CD14-positive monocyte (primary cell): ENCODE measurements at regions not wholly inside any gene's neighbourhood (a gene's known extent, or its start where the extent isn't known, plus 50 kb on each side); places are given as distances from the start of the nearest gene placed in this dataset.

Experiments used
- DNase-seq, 3 donors: peaks; one replicate each; pipeline ENCODE4 v3.0.0-alpha.2; 2011 to 2022
- H2AFZ ChIP-seq: 2 replicates; pipeline ENCODE4 v1.6.0; 2012; ENCODE audit warnings: mild to moderate bottlenecking, low read depth, low read length, inconsistent platforms; ENCODE audit not compliant: insufficient read depth, poor library complexity, severe bottlenecking
- H3K27ac ChIP-seq, 2 donors: 1 replicate in 1 of 2; 2 replicates in 1 of 2; pipeline ENCODE4 v1.5.1; 2012 to 2013; ENCODE audit warnings: low read length in 2 of 2, control low read depth in 1 of 2, inconsistent platforms in 1 of 2, low read depth in 1 of 2, mild to moderate bottlenecking in 1 of 2
- H3K27me3 ChIP-seq, 2 donors: one replicate each; pipeline versions ENCODE4 v1.6.0 to v1.6.1; 2011 to 2013; ENCODE audit warnings: low read length in 2 of 2; ENCODE audit not compliant: control insufficient read depth in 2 of 2, insufficient read depth in 2 of 2
- H3K36me3 ChIP-seq, 2 donors: replicated peaks in 1 of 2; 1 replicate in 1 of 2; 2 replicates in 1 of 2; pipeline versions ENCODE4 v1.5.1 to v1.6.1; 2012 to 2013; ENCODE audit warnings: low read length in 2 of 2, control low read depth in 1 of 2, inconsistent platforms in 1 of 2, mild to moderate bottlenecking in 1 of 2; ENCODE audit not compliant: insufficient read depth in 2 of 2, control insufficient read depth in 1 of 2
- H3K4me1 ChIP-seq, 2 donors: 1 replicate in 1 of 2; 2 replicates in 1 of 2; pipeline versions ENCODE4 v1.5.1 to v1.6.1; 2012 to 2013; ENCODE audit warnings: low read length in 2 of 2, control low read depth in 1 of 2, inconsistent platforms in 1 of 2, mild to moderate bottlenecking in 1 of 2, moderate library complexity in 1 of 2; ENCODE audit not compliant: insufficient read depth in 2 of 2, control insufficient read depth in 1 of 2
- H3K4me2 ChIP-seq: replicated peaks from 2 replicates; pipeline ENCODE3; 2012; ENCODE audit warnings: low read length, moderate library complexity, mild to moderate bottlenecking; ENCODE audit not compliant: poor library complexity, severe bottlenecking; ENCODE audit errors: extremely low read depth
- H3K4me3 ChIP-seq, 3 experiments: fragments of 200-600 bp in 1 of 3; sonication (generic) in 1 of 3; replicated peaks in 1 of 3; 1 replicate in 2 of 3; 2 replicates in 1 of 3; pipeline ENCODE4 v1.5.1; 2011 to 2013; ENCODE audit warnings: low read length in 3 of 3, mild to moderate bottlenecking in 3 of 3, control low read depth in 2 of 3, low read depth in 2 of 3, inconsistent platforms in 1 of 3, moderate library complexity in 1 of 3
- H3K79me2 ChIP-seq: 2 replicates; pipeline ENCODE4 v1.6.0; 2012; ENCODE audit warnings: mild to moderate bottlenecking, control low read depth, inconsistent platforms, low read length, moderate library complexity; ENCODE audit not compliant: insufficient read depth
- H3K9ac ChIP-seq: 2 replicates; pipeline ENCODE4 v1.6.0; 2017; ENCODE audit warnings: low read length, mild to moderate bottlenecking; ENCODE audit not compliant: insufficient read depth, poor library complexity, severe bottlenecking
- H3K9me3 ChIP-seq, 2 donors: replicated peaks in 1 of 2; 1 replicate in 1 of 2; 2 replicates in 1 of 2; pipeline versions ENCODE4 v1.5.1 to v1.6.1; 2012 to 2013; ENCODE audit warnings: low read length in 2 of 2, control low read depth in 1 of 2; ENCODE audit not compliant: control insufficient read depth in 1 of 2, insufficient read depth in 1 of 2
- H4K20me1 ChIP-seq: 2 replicates; pipeline ENCODE4 v1.6.0; 2012; ENCODE audit warnings: mild to moderate bottlenecking, low read length, control low read depth, moderate library complexity; ENCODE audit not compliant: insufficient read depth
- H3K27ac Mint-ChIP-seq, 7 donors: one replicate each; pipeline ENCODE4 v1.8.0; 2020; ENCODE audit warnings: mild to moderate bottlenecking in 7 of 7, mixed read lengths in 7 of 7, moderate library complexity in 6 of 7, inconsistent platforms in 2 of 7
- H3K27me3 Mint-ChIP-seq, 3 donors: one replicate each; pipeline ENCODE4 v1.8.0; 2021 to 2022; ENCODE audit warnings: low read depth in 3 of 3, mild to moderate bottlenecking in 3 of 3, mixed read lengths in 3 of 3, moderate library complexity in 3 of 3, inconsistent platforms in 1 of 3
- H3K36me3 Mint-ChIP-seq, 2 donors: one replicate each; pipeline ENCODE4 v1.8.0; 2020; ENCODE audit warnings: mixed read lengths in 2 of 2, inconsistent platforms in 1 of 2, mild to moderate bottlenecking in 1 of 2
- H3K4me1 Mint-ChIP-seq: one replicate; pipeline ENCODE4 v1.8.0; 2020; ENCODE audit warnings: mild to moderate bottlenecking, mixed read lengths
- H3K4me3 Mint-ChIP-seq, 2 donors: one replicate each; pipeline ENCODE4 v1.8.0; 2020; ENCODE audit warnings: mild to moderate bottlenecking in 2 of 2, mixed read lengths in 2 of 2, moderate library complexity in 1 of 2
- H3K9me3 Mint-ChIP-seq, 7 donors: one replicate each; pipeline ENCODE4 v1.8.0; 2020 to 2022; ENCODE audit warnings: mixed read lengths in 7 of 7, mild to moderate bottlenecking in 6 of 7, moderate library complexity in 6 of 7, inconsistent platforms in 2 of 7
- WGBS: methylation state at CpG from one replicate; pipeline ENCODE4 v1.1.5; 2013; ENCODE audit warnings: missing lambda C conversion rate; ENCODE audit not compliant: insufficient coverage; 5-methylcytosine and 5-hydroxymethylcytosine counted together
- intact Hi-C, 2 donors: fragments of 100-400 bp; cut with micrococcal nuclease; formaldehyde crosslinking; loops; one replicate each; pipeline versions ENCODE4 v1.15.0 to v1.15.1; 2023
- TF ChIP-seq, protein P1 (sequence below): fragments of 200-600 bp; IDR thresholded peaks from one replicate; pipeline ENCODE4 v1.8.0; 2022; ENCODE audit warnings: antibody characterized with exemption, mild to moderate bottlenecking

DNA sequence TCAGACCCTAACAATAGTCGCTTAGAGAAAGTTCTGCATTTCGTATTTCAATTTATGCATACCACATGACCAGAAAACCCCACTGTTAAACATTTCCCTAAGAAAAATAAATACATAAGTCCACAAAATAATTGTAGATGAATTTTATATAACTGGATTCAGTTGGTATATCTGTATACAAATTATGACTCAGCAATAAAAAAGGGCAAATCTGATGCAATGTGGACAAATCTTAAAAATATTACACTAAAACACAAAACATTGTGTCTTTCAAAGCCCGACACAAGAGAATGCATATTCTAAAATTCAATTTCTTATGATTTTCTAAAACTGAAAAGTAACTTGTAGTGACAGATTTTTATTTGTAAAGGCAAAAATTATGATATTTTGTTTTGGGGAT is 1005.0 kb downstream of the EFNB2 start:
- intact Hi-C loops, result no loop called here

DNA sequence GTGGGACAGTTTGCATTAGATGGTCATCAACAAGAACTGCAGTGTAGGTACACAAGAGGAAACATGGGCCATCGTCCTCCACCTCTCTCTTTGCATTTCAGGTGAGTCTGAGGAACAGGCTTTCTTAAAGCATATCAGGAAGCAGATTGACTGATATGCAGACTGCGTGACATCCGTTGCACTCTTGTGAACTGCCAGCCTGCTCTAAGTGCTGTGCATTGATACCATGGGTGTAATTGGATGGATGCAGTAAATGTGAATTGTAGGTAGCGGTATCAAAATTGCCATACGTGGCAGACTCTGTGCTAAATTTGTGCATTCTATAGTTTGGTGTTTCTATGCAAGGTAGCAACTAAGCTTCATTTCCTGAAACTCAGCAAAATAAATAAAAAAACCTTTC is 1008.3 kb downstream of the EFNB2 start:
- TF ChIP-seq, protein P1, sequence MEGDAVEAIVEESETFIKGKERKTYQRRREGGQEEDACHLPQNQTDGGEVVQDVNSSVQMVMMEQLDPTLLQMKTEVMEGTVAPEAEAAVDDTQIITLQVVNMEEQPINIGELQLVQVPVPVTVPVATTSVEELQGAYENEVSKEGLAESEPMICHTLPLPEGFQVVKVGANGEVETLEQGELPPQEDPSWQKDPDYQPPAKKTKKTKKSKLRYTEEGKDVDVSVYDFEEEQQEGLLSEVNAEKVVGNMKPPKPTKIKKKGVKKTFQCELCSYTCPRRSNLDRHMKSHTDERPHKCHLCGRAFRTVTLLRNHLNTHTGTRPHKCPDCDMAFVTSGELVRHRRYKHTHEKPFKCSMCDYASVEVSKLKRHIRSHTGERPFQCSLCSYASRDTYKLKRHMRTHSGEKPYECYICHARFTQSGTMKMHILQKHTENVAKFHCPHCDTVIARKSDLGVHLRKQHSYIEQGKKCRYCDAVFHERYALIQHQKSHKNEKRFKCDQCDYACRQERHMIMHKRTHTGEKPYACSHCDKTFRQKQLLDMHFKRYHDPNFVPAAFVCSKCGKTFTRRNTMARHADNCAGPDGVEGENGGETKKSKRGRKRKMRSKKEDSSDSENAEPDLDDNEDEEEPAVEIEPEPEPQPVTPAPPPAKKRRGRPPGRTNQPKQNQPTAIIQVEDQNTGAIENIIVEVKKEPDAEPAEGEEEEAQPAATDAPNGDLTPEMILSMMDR, result no peak

More for the DNA sequence above, 1005.0 kb downstream of the EFNB2 start:
- no peaks in the 10 kb centered on the region for H3K36me3 Mint-ChIP-seq
- no peaks in the 10 kb centered on the region for H4K20me1 ChIP-seq
- H3K36me3 ChIP-seq, result no peaks in the 10 kb centered on the region
- H3K27ac ChIP-seq, result no peak overlapping the region
- H3K27ac Mint-ChIP-seq, result no peak overlapping the region
- no peak overlapping the region for H3K4me2 ChIP-seq
- TF ChIP-seq, protein P1, result no peak
- H3K4me1 Mint-ChIP-seq, result no peaks in the 10 kb centered on the region
- H3K27me3 ChIP-seq, result no peaks in the 10 kb centered on the region
- no peak overlapping the region for H3K4me3 ChIP-seq
- H3K9me3 Mint-ChIP-seq, result peaks cover 0 to 19% (median 11%) of the 10 kb centered on the region in 7 donors
- H3K4me1 ChIP-seq, result no peaks in the 10 kb centered on the region
- H3K27me3 Mint-ChIP-seq, result peaks cover 0 to 3% (median 0%) of the 10 kb centered on the region in 3 donors
- no CpG with 5 or more reads among the region's 3 CpGs for WGBS
- H3K79me2 ChIP-seq, result no peaks in the 10 kb centered on the region
- DNase-seq, result no peak
- peaks cover 8 to 10% of the 10 kb centered on the region in 2 donors for H3K9me3 ChIP-seq
- no peak overlapping the region for H3K9ac ChIP-seq
- H2AFZ ChIP-seq, result no peak overlapping the region
- H3K4me3 Mint-ChIP-seq, result no peak overlapping the region

More for the DNA sequence above, 1008.3 kb downstream of the EFNB2 start:
- no peaks in the 10 kb centered on the region for H3K4me1 Mint-ChIP-seq
- no peaks in the 10 kb centered on the region for H3K4me1 ChIP-seq
- 93% methylated on average over 3 of the region's 5 CpGs for WGBS
- no peaks in the 10 kb centered on the region for H4K20me1 ChIP-seq
- peaks cover 5 to 8% of the 10 kb centered on the region in 2 donors for H3K9me3 ChIP-seq
- no peaks in the 10 kb centered on the region for H3K36me3 ChIP-seq
- no peaks in the 10 kb centered on the region for H3K79me2 ChIP-seq
- no peak overlapping the region for H3K4me2 ChIP-seq
- no peaks in the 10 kb centered on the region for H3K27me3 ChIP-seq
- peaks cover 0 to 2% (median 0%) of the 10 kb centered on the region in 3 donors for H3K27me3 Mint-ChIP-seq
- no peak overlapping the region for H3K27ac ChIP-seq
- no peak for DNase-seq
- no peak overlapping the region for H3K4me3 ChIP-seq
- no peak overlapping the region for H3K27ac Mint-ChIP-seq
- H3K9ac ChIP-seq, result no peak overlapping the region
- no peak overlapping the region for H2AFZ ChIP-seq
- intact Hi-C loops, result no loop called here
- peaks cover 3 to 12% (median 5%) of the 10 kb centered on the region in 7 donors for H3K9me3 Mint-ChIP-seq
- no peak overlapping the region for H3K4me3 Mint-ChIP-seq
- no peaks in the 10 kb centered on the region for H3K36me3 Mint-ChIP-seq
